Dermis blood vessel endothelial cell (primary cell): ENCODE measurements at regions not wholly inside any gene's neighbourhood (a gene's known extent, or its start where the extent isn't known, plus 50 kb on each side); places are given as distances from the start of the nearest gene placed in this dataset.
"Not testable (repeated sequence)": the region's sequence is repeated elsewhere in the genome, so short reads cannot be mapped to it uniquely, and the experiment has no call there.

Experiments used
- DNase-seq: peaks from one replicate; pipeline ENCODE4 v3.0.0; 2010

DNA sequence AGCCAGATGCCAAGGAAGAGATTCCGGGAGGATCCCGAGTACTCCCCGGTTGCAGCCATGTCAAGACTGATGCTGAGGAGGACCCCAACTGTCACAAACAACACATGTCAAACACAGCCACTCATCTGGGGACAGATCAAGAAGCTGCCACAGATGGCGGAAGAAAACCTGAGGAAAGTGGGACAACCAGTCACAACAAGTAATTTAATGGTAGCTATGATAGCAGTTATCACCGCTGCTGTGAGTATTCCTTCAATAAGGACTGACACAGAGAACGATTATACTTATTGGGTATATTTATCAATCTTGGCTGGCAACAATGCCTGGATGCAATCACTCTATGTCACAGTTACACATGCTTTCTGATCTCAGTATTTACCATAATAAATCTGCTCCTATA, 763.4 kb downstream of the DHX35 start:
- DNase-seq, result not testable (repeated sequence)

DNA sequence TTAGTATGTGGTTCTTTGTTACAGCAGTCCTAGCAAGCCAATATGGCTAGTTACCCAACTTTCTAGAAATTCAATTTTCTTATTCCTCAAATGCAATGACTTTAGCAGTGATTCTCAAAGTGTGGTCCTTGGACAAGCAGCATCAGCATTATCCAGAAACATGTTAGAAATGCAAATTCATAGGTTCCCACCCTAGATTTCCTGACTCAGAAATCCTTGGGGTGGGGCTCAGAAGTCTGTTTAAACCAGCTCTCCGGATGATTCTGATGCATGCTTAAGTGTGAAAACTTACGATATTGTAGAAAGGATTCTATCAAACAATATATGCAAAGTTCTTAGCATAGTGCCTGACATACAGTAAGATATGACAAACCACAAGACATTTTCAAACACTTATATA, 757.1 kb downstream of the DHX35 start:
- no peak for DNase-seq

DNA sequence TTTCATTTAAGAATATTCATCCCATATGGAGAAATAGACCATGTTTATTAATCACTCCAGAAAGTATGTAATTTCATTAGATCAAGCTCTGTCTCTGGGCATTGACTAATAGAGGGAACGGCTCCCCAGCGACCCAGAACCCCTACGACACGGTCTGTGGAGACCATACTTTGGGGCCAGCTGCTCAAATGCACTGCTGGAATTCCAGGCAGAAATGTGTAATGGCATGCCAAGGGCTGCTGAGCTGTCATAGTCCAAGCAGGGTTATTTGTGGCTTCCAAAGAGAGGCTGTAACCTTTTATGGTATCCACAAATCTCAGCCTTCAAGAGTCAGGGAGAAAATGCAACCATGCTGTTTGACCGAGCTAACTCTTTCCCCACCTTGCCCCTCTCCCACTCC, 755.8 kb downstream of the DHX35 start:
- no peak for DNase-seq

DNA sequence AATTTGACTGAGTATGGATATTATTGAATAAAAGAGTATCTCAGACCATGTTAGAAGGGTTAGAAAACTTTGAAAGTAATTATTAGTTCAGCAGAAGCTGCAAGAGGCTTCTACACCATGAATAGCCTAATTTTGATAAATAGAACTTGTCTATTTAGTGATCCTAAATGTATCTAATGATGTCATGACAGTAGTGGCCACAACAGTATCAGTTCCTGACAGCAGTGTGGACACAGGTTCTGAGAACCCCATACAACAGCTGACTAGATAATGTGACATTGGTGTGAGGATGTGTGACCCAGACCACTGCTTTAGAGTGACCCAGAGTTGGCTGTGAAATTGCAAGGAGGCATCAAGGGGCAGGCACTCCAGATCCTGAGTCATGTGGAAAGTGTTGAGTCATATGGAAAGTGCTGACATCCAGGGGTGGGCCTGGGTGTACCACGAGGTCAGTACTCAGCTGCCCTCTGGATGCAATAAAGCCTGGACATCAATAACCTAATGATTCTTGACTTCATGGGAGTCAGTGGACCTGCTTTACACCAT, 754.7 kb downstream of the DHX35 start:
- DNase-seq, result no peak

DNA sequence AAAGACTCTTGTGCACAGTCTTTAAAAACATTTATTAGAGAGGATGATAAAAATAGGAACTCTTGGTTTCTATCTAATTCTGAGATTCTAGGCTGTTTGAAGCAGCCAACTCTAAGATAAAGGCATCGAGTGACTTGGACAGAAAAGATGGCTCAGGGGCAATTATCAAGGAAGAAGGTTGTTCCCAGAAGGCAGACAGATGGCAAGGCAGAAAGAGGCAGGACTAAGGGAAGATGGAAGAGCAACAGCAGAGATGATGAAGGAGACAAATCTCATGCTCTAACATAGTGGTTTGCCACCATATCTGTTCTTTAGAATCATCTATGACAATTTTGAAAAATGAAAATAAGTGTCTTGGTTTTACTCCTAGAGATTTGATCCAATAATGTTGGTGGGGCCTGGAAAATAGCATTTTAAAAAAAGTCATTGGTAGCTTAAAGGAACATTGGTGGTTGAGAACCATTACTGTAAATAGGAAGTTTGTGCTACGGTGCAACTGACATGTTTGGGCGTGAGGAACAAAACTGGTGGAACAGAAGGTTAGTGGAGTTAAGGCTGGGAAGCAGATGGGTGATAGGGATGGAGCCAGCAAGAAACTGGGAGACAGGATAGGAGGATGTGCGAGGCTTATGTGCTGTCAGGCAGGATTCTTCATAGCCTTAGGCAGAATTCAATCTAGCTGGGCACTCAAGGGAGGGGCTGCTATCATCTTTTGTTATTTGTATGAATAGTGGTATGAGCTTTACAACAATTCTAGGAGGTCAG, 751.1 kb downstream of the DHX35 start:
- DNase-seq, result no peak

DNA sequence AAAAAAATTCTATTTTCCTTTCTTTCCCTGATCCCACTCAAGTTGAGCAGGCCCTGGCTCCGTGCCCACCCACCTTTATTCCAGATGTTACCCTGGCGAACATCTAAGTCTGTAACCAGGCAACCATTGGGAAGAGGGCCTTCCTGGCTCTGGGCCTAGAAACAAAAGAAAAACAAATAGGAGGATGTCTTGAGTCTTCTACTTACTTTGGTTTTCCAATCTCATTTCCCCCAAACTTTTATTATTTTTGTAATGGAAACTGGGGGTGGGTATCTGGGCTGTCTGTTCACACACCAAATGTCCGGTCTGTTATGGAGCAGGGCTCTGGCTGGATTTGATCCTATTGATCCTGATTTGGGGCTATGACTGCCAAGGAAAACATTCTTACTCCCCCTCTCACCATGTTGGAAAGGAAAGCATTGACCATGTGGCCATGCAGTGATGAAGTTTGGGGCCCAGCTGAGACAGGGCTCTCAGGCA, 744.1 kb downstream of the DHX35 start:
- peak; percentile 10 for DNase-seq

DNA sequence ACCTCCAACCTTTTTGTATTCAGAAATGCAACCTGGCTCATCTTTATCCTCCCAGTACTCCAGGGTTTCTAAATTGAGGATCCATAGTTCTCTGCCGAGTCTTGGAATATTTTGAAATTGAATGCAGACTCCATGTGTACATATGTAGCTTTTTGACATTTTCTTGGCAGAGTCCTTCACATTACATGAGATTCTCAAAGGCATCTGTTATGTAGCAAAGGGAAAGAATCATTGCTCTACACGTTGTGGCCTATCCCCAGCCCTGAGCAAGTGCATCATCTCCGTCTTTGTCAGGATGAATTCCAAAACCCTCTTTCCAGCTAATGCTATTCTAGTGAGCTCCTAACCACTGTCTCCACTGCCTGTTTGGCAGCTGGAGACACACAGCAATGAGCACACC, 742.9 kb downstream of the DHX35 start:
- no peak for DNase-seq

DNA sequence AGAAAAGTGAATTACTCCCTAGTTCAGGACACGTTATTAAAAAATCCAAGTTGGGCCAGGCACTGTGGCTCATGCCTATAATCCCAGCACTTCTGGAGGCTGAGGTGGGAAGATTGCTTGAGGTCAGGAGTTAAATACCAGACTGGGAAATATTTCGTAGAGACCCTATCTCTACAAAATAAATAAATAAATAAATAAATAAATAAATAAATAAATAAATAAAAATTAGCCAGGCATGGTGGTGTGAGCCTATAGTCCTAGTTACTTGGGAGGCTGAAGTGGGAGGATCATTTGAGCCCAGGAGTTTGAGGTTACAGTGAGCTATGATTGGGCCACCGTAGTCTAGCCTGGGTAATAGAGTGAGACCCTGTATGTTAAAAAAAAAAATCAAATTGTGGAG, 741.2 kb downstream of the DHX35 start:
- not testable (repeated sequence) for DNase-seq

DNA sequence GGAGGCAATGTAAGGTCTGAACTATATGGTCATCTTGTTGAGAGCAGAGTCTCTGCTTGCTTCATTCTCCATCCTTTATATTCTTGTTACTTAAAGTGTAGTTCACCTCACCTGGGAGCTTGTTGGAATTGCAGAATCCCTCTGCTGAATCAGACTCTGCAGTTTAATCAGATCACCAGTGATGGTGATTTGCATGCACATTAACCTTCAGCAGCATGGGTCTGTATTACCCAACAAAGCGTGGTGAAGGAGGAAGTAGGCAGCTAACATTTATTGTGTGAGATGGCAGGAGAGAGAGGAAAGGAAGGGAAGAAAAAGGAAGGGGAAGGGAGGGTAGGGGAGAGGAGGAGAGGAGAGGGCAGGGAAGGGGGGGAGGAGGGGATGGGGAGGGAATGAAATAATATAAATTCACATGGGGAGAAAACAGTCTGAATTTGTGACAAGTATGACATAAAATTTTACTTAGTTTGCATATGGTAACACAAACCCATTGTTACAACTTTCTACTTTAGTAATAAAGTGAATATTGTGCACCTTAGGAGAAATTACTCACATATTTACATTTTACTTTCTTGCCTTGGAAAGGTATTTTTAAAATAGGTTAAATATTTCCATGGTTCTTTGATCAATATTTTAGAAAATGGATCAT, 740.7 kb downstream of the DHX35 start:
- DNase-seq, result no peak

DNA sequence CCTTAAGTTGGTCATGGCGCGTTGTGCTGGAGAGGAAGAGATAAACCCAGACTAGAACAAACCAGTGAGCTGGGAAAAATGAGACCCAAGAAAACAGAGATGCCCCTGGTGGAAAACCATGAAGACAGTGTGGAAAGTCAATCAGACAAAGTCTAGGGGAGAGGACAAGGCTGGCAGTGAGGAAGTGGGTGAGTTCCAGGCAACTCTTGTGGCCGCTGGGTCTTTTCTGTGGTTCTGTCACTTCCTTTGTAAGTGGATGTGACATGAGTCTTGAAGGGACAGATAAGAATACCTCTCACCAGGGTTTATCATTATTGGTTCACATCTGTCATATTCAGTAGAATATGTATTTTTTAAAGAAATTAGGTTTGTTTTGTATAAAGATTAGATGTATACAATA, 738.4 kb downstream of the DHX35 start:
- no peak for DNase-seq

DNA sequence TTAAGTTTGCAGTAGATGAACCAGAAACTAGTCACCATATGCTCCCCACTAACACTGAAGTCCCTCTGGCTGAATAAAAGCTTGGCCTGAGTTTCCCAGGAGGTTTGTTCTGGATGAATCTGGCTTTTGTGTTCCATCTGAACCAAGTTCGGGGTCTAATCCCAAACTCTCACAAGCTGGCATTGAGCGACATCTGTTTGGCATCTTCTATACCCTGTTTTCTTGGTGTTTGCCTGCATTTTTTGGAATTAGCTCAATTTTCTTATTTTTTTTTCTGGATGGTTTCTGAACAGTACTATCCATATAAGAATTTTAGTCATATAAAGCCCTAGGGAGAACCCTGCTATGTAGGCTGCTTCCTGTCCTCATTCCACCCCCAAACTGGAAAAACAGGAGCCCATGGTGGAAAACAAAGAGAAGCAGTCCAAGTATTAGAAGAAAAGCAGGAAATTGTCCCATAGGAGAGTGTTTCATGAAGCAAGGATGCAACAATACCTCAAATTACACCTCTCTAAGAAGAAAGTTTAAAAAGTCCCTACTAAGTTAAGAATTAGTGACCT, 737.1 kb downstream of the DHX35 start:
- no peak for DNase-seq

DNA sequence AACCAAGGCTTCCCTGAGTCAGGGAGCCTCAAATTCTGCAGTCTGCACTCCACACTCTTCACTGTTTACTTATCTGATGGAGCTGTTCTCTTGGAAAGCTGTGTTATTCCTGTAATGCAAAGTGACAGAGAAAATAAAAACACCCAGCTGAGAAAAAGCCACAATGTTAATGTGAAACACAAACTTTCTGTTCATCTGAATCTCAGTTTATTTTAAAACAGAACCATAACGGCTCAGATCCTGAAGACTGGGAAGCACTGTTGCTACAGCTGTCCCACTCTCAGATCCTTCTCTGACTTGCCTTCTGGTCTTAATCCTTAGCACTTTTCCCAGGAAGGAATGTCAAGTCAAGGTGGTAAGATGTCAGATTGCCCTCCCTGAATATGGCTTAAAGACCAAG, 736.6 kb downstream of the DHX35 start:
- DNase-seq, result no peak

DNA sequence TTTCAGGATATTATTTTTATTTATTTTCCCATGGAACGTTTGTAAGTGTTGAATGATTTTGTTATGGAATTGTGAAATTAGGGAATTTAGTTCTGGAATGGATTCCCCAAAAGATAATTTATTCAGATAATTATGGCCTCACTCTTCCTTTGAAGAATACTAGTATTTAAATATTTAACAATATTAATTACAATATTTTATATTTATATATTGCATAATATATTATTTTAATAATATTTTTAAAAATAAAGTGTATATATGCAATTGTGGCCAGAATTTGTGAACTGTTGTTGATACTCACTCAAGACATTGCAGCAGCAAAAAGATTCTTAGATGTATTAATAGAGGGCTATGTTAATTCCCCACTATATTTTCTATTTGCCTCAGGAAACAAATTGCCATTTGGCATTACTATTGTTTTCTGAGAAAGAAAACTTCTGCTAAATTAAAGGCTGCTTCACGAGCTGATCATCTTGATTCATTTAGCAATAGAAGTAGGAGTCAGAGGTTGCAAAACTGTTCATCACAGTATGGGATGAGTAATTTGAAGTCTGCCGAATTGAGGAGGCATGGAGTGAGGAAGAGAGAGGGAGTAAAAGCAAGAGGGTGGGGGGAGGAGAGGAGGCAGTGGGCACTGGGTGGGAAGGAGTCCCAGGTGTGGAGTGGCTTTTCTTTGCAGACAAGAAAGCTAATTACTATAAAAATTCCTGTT, 729.2 kb downstream of the DHX35 start:
- no peak for DNase-seq

DNA sequence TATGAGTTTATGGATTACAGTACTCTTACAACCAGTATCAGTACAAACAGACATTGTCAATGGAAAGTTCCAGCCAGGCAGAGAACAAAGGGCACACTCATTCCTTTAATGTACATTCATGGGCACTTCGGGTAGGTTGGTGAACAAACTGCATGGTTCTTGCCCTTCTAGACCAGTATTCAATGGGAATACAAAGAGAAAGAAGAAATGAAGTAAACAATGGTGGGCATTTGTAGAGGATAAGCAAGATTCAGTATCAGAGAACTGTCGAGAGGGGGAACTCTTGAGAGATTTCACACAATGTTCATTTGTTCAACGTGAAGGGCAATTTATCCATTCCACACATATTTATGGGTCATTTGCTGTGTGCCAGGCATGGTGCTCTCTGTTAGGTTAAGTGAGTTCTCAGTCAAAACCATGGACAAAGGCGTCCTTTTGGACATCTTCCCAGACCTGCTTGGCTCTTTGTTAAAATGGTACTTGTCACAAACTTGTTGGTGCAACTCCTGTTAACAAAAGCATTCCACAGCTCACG, 714.8 kb downstream of the DHX35 start:
- peak; percentile 39 for DNase-seq

DNA sequence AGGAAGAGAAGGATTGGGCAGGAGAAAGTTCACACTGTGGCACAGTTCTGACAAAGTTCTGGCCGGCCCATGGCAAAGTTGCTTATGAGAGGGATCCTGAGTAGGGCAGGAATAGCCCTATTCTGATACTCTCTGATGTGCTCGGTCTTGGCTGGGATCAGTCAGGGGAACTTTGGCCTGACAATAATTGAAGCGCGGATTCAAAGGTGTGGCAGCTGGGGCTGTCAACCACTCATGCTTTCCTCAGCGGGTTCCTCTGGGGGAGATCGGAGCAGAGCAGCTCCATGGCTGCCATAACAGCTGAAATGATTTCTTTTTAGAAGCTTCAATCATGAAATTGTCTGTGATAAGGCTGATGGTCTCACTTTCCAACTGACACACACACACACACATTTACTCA, 714.1 kb downstream of the DHX35 start:
- no peak for DNase-seq

DNA sequence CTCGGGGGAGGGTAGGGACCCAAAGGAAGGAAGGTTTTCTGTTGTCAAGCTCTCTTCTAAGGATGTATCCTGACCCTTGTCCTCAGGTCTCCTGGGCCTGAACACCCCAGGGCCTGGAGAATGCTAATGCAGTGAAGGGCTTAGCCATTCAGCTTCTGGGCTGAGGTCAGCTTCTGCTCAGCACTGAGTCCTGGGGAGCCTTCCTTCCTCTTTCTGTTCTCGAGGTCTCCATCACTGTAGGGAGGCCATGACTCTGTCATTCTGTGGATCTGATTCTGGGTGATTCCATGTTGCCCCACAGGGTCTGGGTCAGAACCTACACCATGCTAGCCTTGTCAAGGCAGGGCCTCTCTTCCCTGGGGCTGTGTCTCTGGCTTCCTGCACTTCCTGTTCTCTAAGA, 712.7 kb downstream of the DHX35 start:
- no peak for DNase-seq

DNA sequence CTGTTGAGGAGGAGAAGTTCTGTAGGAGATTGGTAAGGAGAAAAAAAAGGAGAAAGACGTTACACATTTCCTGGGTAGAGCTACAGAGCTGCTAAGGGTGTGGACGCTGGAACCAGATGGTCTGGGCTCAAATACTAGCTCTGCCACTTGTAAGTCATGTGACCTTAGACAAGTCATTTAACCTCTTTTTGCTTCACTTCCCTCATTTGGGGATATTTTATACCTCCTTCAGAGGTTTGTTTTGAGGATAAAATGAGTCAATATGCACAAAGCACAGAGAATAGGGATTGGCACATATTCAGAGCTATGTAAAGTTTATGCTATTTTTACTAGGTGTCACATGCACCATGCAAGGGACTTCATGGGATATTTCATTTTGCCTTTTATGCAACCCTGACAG, 708.8 kb downstream of the DHX35 start:
- DNase-seq, result no peak

DNA sequence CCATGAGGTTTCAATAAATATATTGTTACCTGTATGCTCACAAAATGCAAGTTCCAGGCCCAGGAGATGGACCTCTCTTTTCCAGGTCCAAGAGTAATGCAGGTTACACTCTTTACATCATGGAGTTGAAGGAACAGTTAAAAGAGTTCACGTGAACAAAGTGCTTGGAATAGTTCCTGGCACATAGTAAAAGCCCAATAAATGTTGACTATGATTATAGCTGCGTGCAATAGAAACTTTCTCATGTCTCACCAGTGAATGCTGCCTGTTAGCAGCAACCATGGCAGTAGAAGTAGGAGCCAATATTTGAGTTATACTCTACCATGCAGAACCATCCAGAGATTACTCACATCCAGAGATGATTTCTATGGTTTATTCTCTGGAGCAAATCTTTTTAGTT, 707.5 kb downstream of the DHX35 start:
- DNase-seq, result no peak

DNA sequence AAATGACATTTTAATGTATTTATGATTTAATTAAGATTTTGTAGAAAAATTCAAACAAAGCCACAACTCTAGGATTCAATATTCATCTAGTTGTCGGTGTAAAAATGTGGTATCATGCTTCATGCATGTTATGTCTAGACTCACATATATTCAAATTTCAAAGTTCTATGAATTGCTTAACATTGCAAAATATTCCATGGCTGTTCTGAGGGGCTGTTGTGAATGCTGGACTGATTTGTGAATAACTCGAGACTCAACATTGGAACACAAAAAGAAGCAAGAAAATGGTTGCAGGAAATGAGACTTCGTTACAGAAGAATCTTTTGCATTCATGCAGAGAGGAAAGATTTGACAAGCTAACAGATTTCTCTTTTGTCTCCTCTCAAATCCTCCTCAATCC, 705.9 kb downstream of the DHX35 start:
- no peak for DNase-seq

DNA sequence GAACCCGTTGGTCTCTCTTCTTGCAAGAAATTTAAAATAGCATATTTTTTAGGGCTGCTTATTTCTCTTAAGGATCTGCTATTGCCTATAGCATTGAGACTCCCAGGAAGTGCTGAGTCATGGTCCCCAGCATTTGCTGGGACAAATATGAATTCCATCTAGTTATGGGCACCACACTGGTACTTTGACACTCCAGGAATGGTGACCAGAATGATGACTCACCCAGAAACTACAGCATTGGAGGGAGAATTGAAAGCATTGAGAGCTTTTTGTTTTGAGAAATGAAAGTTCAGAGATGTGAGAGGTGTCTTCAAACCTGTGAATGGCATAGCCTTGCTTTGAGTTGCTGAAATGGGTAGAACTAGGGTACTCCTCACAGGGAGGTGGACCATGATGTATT, 699.7 kb downstream of the DHX35 start:
- DNase-seq, result no peak

DNA sequence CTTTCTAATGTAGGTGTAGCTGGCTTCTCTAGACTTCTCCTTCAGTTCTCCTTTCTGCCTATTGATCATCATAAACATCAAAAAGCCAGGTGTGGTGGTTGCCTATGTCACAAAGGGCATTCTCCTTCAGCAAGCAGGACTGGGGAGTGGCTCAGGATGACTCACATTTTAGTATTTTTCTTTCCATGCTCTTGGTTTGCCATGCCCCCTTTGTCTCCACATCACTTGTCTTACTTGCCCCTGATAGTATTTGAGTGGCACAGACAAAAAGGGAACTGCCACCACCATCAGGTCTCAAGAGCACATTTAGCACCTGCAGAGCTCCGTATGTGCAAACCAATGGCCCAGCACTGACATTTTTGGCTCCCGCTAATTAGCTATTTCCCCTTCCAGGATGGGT, 698.8 kb downstream of the DHX35 start:
- DNase-seq, result peak; percentile 7

DNA sequence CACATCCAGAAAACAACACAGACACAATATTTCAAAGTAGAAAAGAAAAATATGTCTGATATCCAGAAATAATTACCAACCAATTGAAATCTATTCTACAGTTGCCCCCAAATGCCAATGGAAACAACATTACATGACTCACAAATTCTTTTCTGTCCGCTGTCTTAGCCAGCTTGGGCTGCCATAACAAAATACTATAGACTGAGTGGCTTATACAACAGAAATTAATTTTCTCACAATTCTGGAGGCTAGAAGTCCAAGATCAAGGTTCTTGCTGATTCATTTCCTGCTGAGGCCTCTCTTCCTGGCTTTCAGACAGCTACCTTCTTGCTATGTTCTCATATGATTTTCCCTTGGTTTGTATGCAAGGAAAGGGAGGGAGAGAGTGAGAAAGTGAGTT, 698.1 kb downstream of the DHX35 start:
- DNase-seq, result peak; percentile 67
